ENCODE measurements at regions not wholly inside any gene's neighbourhood (a gene's known extent, or its start where the extent isn't known, plus 50 kb on each side); places are given as distances from the start of the nearest gene placed in this dataset.

GRCh38 chr12:20030826-20031225 is 337.5 kb upstream of the PDE3A start:
- Mint-ChIP-seq H3K36me3 (no peaks in the 10 kb centered on the region), H3K27ac (no peak overlapping the region), H3K4me3 (no peak overlapping the region), H3K9me3 (peaks cover 0 to 7% (median 2%) of the 10 kb centered on the region in 7 donors), H3K4me1 (no peaks in the 10 kb centered on the region), H3K27me3 (peaks cover 4% of the 10 kb centered on the region)
- no peak for DNase-seq
- H3K4me3 ChIP-seq (ENCODE audit: low read depth, low read length) = no peak overlapping the region
- no peaks in the 10 kb centered on the region for H3K9me3 ChIP-seq (ENCODE audit: control insufficient read depth in 2 of 2, low read length in 2 of 2)
- no peak for ATAC-seq (ENCODE audit: low read depth in 2 of 2)
- no peaks in the 10 kb centered on the region for H3K4me1 ChIP-seq (ENCODE audit: control insufficient read depth, insufficient read depth, low read length, poor library complexity, severe bottlenecking)
- no peaks in the 10 kb centered on the region for H3K36me3 ChIP-seq (ENCODE audit: control insufficient read depth, insufficient read depth, low read length)
- no peaks in the 10 kb centered on the region for H3K27me3 ChIP-seq (ENCODE audit: control insufficient read depth, insufficient read depth, low read length)
- no peak overlapping the region for H3K27ac ChIP-seq (ENCODE audit: insufficient read depth, low read length, poor library complexity, severe bottlenecking)

GRCh38 chr12:20039562-20039961 is 328.8 kb upstream of the PDE3A start:
- ATAC-seq (ENCODE audit: low read depth in 2 of 2) = no peak
- no peaks in the 10 kb centered on the region for H3K4me1 Mint-ChIP-seq
- no peak overlapping the region for H3K4me3 ChIP-seq (ENCODE audit: low read depth, low read length)

GRCh38 chr12:20040184-20040583 is 328.2 kb upstream of the PDE3A start:
- Mint-ChIP-seq H3K36me3 (no peaks in the 10 kb centered on the region), H3K4me3 (no peak overlapping the region), H3K27ac (no peak overlapping the region), H3K27me3 (peaks cover 1% of the 10 kb centered on the region), H3K9me3 (peaks cover 0 to 12% (median 0%) of the 10 kb centered on the region in 7 donors), H3K4me1 (no peaks in the 10 kb centered on the region)
- no peak for DNase-seq
- Histone ChIP-seq H3K9me3 (ENCODE audit: control insufficient read depth in 2 of 2, low read length in 2 of 2) (no peaks in the 10 kb centered on the region), H3K36me3 (ENCODE audit: control insufficient read depth, insufficient read depth, low read length) (no peaks in the 10 kb centered on the region), H3K4me3 (ENCODE audit: low read depth, low read length) (no peak overlapping the region), H3K4me1 (ENCODE audit: control insufficient read depth, insufficient read depth, low read length, poor library complexity, severe bottlenecking) (no peaks in the 10 kb centered on the region), H3K27ac (ENCODE audit: insufficient read depth, low read length, poor library complexity, severe bottlenecking) (no peak overlapping the region), H3K27me3 (ENCODE audit: control insufficient read depth, insufficient read depth, low read length) (no peaks in the 10 kb centered on the region)
- ATAC-seq (ENCODE audit: low read depth in 2 of 2) = no peak

More at GRCh38 chr12:20039562-20039961, 328.8 kb upstream of the PDE3A start:
- Mint-ChIP-seq H3K4me3 (no peak overlapping the region), H3K27me3 (peaks cover 4% of the 10 kb centered on the region), H3K9me3 (peaks cover 0 to 12% (median 0%) of the 10 kb centered on the region in 7 donors), H3K36me3 (no peaks in the 10 kb centered on the region), H3K27ac (no peak overlapping the region)
- no peak for DNase-seq
- H3K27ac ChIP-seq (ENCODE audit: insufficient read depth, low read length, poor library complexity, severe bottlenecking) = no peak overlapping the region
- H3K4me1 ChIP-seq (ENCODE audit: control insufficient read depth, insufficient read depth, low read length, poor library complexity, severe bottlenecking) = no peaks in the 10 kb centered on the region
- H3K9me3 ChIP-seq (ENCODE audit: control insufficient read depth in 2 of 2, low read length in 2 of 2) = no peaks in the 10 kb centered on the region
- no peaks in the 10 kb centered on the region for H3K27me3 ChIP-seq (ENCODE audit: control insufficient read depth, insufficient read depth, low read length)
- H3K36me3 ChIP-seq (ENCODE audit: control insufficient read depth, insufficient read depth, low read length) = no peaks in the 10 kb centered on the region

- no peak overlapping the region for H3K4me3 Mint-ChIP-seq
- H3K4me1 ChIP-seq (ENCODE audit: control insufficient read depth, insufficient read depth, low read length, poor library complexity, severe bottlenecking) = no peaks in the 10 kb centered on the region
- H3K27ac Mint-ChIP-seq = no peak overlapping the region
- no peak overlapping the region for H3K27ac ChIP-seq (ENCODE audit: insufficient read depth, low read length, poor library complexity, severe bottlenecking)
- no peaks in the 10 kb centered on the region for H3K27me3 Mint-ChIP-seq
- no peaks in the 10 kb centered on the region for H3K9me3 ChIP-seq (ENCODE audit: control insufficient read depth in 2 of 2, low read length in 2 of 2)
- H3K9me3 Mint-ChIP-seq = peaks cover 0 to 12% (median 0%) of the 10 kb centered on the region in 7 donors
- DNase-seq = no peak
- no peaks in the 10 kb centered on the region for H3K4me1 Mint-ChIP-seq
- ATAC-seq (ENCODE audit: low read depth in 2 of 2) = no peak
- H3K36me3 ChIP-seq (ENCODE audit: control insufficient read depth, insufficient read depth, low read length) = no peaks in the 10 kb centered on the region
- H3K36me3 Mint-ChIP-seq = no peaks in the 10 kb centered on the region
- H3K27me3 ChIP-seq (ENCODE audit: control insufficient read depth, insufficient read depth, low read length) = no peaks in the 10 kb centered on the region
- H3K4me3 ChIP-seq (ENCODE audit: low read depth, low read length) = no peak overlapping the region
Observed at GRCh38 chr12:20040831-20041230, 327.5 kb upstream of the PDE3A start.

GRCh38 chr12:20044351-20044750 is 324.0 kb upstream of the PDE3A start:
- Histone ChIP-seq H3K27me3 (ENCODE audit: control insufficient read depth, insufficient read depth, low read length) (no peaks in the 10 kb centered on the region), H3K9me3 (ENCODE audit: control insufficient read depth in 2 of 2, low read length in 2 of 2) (no peaks in the 10 kb centered on the region), H3K4me3 (ENCODE audit: low read depth, low read length) (no peak overlapping the region), H3K36me3 (ENCODE audit: control insufficient read depth, insufficient read depth, low read length) (no peaks in the 10 kb centered on the region), H3K27ac (ENCODE audit: insufficient read depth, low read length, poor library complexity, severe bottlenecking) (no peak overlapping the region), H3K4me1 (ENCODE audit: control insufficient read depth, insufficient read depth, low read length, poor library complexity, severe bottlenecking) (no peaks in the 10 kb centered on the region)
- H3K27ac Mint-ChIP-seq = no peak overlapping the region
- DNase-seq (no peak), ATAC-seq (ENCODE audit: low read depth in 2 of 2) (no peak)
- peaks cover 0 to 13% (median 2%) of the 10 kb centered on the region in 7 donors for H3K9me3 Mint-ChIP-seq
- H3K36me3 Mint-ChIP-seq = no peaks in the 10 kb centered on the region
- no peak overlapping the region for H3K4me3 Mint-ChIP-seq
- no peaks in the 10 kb centered on the region for H3K27me3 Mint-ChIP-seq
- peaks cover 0 to 5% (median 0%) of the 10 kb centered on the region in 4 donors for H3K4me1 Mint-ChIP-seq

GRCh38 chr12:20044846-20045245 is 323.5 kb upstream of the PDE3A start:
- H3K27ac ChIP-seq (ENCODE audit: insufficient read depth, low read length, poor library complexity, severe bottlenecking) = no peak overlapping the region
- H3K9me3 Mint-ChIP-seq = peaks cover 0 to 13% (median 2%) of the 10 kb centered on the region in 7 donors
- DNase-seq (no peak), ATAC-seq (ENCODE audit: low read depth in 2 of 2) (no peak)
- H3K27me3 ChIP-seq (ENCODE audit: control insufficient read depth, insufficient read depth, low read length) = no peaks in the 10 kb centered on the region
- H3K36me3 Mint-ChIP-seq = no peaks in the 10 kb centered on the region
- no peaks in the 10 kb centered on the region for H3K27me3 Mint-ChIP-seq
- no peaks in the 10 kb centered on the region for H3K9me3 ChIP-seq (ENCODE audit: control insufficient read depth in 2 of 2, low read length in 2 of 2)
- no peaks in the 10 kb centered on the region for H3K4me1 ChIP-seq (ENCODE audit: control insufficient read depth, insufficient read depth, low read length, poor library complexity, severe bottlenecking)
- H3K36me3 ChIP-seq (ENCODE audit: control insufficient read depth, insufficient read depth, low read length) = no peaks in the 10 kb centered on the region
- no peak overlapping the region for H3K4me3 ChIP-seq (ENCODE audit: low read depth, low read length)
- no peak overlapping the region for H3K27ac Mint-ChIP-seq
- H3K4me1 Mint-ChIP-seq = peaks cover 0 to 5% (median 0%) of the 10 kb centered on the region in 4 donors
- H3K4me3 Mint-ChIP-seq = no peak overlapping the region

GRCh38 chr12:20047901-20048300 is 320.4 kb upstream of the PDE3A start:
- Histone ChIP-seq H3K36me3 (ENCODE audit: control insufficient read depth, insufficient read depth, low read length) (no peaks in the 10 kb centered on the region), H3K4me3 (ENCODE audit: low read depth, low read length) (no peak overlapping the region), H3K27me3 (ENCODE audit: control insufficient read depth, insufficient read depth, low read length) (no peaks in the 10 kb centered on the region), H3K9me3 (ENCODE audit: control insufficient read depth in 2 of 2, low read length in 2 of 2) (no peaks in the 10 kb centered on the region), H3K27ac (ENCODE audit: insufficient read depth, low read length, poor library complexity, severe bottlenecking) (no peak overlapping the region), H3K4me1 (ENCODE audit: control insufficient read depth, insufficient read depth, low read length, poor library complexity, severe bottlenecking) (no peaks in the 10 kb centered on the region)
- no peak overlapping the region for H3K4me3 Mint-ChIP-seq
- no peak overlapping the region for H3K27ac Mint-ChIP-seq
- peaks cover 0 to 5% (median 0%) of the 10 kb centered on the region in 4 donors for H3K4me1 Mint-ChIP-seq
- DNase-seq (no peak), ATAC-seq (ENCODE audit: low read depth in 2 of 2) (no peak)
- peaks cover 0 to 13% (median 3%) of the 10 kb centered on the region in 7 donors for H3K9me3 Mint-ChIP-seq
- no peaks in the 10 kb centered on the region for H3K27me3 Mint-ChIP-seq
- no peaks in the 10 kb centered on the region for H3K36me3 Mint-ChIP-seq

GRCh38 chr12:20050221-20050620 is 318.1 kb upstream of the PDE3A start:
- Mint-ChIP-seq H3K4me1 (peaks cover 0 to 5% (median 0%) of the 10 kb centered on the region in 4 donors), H3K4me3 (no peak overlapping the region), H3K27ac (no peak overlapping the region), H3K36me3 (no peaks in the 10 kb centered on the region), H3K27me3 (no peaks in the 10 kb centered on the region), H3K9me3 (peaks cover 0 to 10% (median 3%) of the 10 kb centered on the region in 7 donors)
- no peak for DNase-seq
- Histone ChIP-seq H3K9me3 (ENCODE audit: control insufficient read depth in 2 of 2, low read length in 2 of 2) (no peaks in the 10 kb centered on the region), H3K27me3 (ENCODE audit: control insufficient read depth, insufficient read depth, low read length) (no peaks in the 10 kb centered on the region), H3K27ac (ENCODE audit: insufficient read depth, low read length, poor library complexity, severe bottlenecking) (no peak overlapping the region), H3K36me3 (ENCODE audit: control insufficient read depth, insufficient read depth, low read length) (no peaks in the 10 kb centered on the region), H3K4me3 (ENCODE audit: low read depth, low read length) (no peak overlapping the region), H3K4me1 (ENCODE audit: control insufficient read depth, insufficient read depth, low read length, poor library complexity, severe bottlenecking) (no peaks in the 10 kb centered on the region)
- ATAC-seq (ENCODE audit: low read depth in 2 of 2) = no peak

Data from CD4-positive, CD25-positive, alpha-beta regulatory T cell (primary cell).